Right atrium auricular region (tissue), 2 donors: ENCODE measurements at regions not wholly inside any gene's neighbourhood (a gene's known extent, or its start where the extent isn't known, plus 50 kb on each side); places are given as distances from the start of the nearest gene placed in this dataset.

Experiments used
- DNase-seq: peaks from one replicate; pipeline ENCODE4 v3.0.0-alpha.2; 2019; ENCODE audit warnings: low spot score
- H3K27ac ChIP-seq, 2 donors: fragments of 200-600 bp; sonication (generic); 1 replicate in 1 of 2; 2 replicates in 1 of 2; pipeline ENCODE4 v1.5.1; 2016 to 2019
- H3K27me3 ChIP-seq, 2 donors: fragments of 200-600 bp; sonication (generic); one replicate each; pipeline versions ENCODE4 v1.5.1 to v1.6.0; 2017 to 2019
- H3K36me3 ChIP-seq: fragments of 200-600 bp; sonication (generic); one replicate; pipeline ENCODE4 v1.5.1; 2016
- H3K4me1 ChIP-seq, 2 donors: fragments of 200-600 bp; sonication (generic); one replicate each; pipeline versions ENCODE4 v1.5.1 to v1.6.0; 2017 to 2019
- H3K4me3 ChIP-seq, 2 donors: fragments of 200-600 bp; sonication (generic); 1 replicate in 1 of 2; 2 replicates in 1 of 2; pipeline ENCODE4 v1.5.1; 2017 to 2019; ENCODE audit warnings: mild to moderate bottlenecking in 1 of 2, moderate library complexity in 1 of 2
- H3K9me3 ChIP-seq, 2 donors: fragments of 200-600 bp; sonication (generic); one replicate each; pipeline ENCODE4 v1.5.1; 2019
- TF ChIP-seq, protein P1 (sequence below), 2 donors: fragments of 200-600 bp; sonication (generic); IDR thresholded peaks; one replicate each; pipeline ENCODE4 v1.5.1; 2019; ENCODE audit warnings: antibody characterized with exemption in 2 of 2

DNA sequence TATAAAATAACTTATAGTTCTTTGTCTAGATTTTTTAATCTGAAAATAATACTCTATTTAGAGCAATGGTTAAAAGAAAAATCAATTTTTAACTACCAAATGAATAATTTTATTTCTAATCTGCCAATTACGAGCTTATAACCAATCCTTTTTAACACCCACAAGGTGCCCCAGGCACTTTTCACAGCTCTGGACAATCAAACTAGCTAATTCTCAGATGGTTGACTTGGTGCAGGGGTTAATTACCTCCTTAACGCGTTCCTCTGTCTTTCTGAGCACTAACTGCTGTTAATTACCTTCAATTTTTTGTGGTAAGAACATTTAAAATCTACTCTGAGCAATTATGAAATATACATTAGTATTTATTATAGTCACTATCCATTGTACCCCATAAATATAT is 109.6 kb upstream of the PJA2 start:
- H3K9me3 ChIP-seq, result no peaks in the 10 kb centered on the region
- DNase-seq, result no peak
- no peaks in the 10 kb centered on the region for H3K27me3 ChIP-seq
- no peak overlapping the region for H3K27ac ChIP-seq
- TF ChIP-seq, protein P1, sequence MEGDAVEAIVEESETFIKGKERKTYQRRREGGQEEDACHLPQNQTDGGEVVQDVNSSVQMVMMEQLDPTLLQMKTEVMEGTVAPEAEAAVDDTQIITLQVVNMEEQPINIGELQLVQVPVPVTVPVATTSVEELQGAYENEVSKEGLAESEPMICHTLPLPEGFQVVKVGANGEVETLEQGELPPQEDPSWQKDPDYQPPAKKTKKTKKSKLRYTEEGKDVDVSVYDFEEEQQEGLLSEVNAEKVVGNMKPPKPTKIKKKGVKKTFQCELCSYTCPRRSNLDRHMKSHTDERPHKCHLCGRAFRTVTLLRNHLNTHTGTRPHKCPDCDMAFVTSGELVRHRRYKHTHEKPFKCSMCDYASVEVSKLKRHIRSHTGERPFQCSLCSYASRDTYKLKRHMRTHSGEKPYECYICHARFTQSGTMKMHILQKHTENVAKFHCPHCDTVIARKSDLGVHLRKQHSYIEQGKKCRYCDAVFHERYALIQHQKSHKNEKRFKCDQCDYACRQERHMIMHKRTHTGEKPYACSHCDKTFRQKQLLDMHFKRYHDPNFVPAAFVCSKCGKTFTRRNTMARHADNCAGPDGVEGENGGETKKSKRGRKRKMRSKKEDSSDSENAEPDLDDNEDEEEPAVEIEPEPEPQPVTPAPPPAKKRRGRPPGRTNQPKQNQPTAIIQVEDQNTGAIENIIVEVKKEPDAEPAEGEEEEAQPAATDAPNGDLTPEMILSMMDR (IDR thresholded peaks at IDR 0.05), result no peak
- no peaks in the 10 kb centered on the region for H3K36me3 ChIP-seq
- H3K4me3 ChIP-seq, result no peak overlapping the region
- no peaks in the 10 kb centered on the region for H3K4me1 ChIP-seq

DNA sequence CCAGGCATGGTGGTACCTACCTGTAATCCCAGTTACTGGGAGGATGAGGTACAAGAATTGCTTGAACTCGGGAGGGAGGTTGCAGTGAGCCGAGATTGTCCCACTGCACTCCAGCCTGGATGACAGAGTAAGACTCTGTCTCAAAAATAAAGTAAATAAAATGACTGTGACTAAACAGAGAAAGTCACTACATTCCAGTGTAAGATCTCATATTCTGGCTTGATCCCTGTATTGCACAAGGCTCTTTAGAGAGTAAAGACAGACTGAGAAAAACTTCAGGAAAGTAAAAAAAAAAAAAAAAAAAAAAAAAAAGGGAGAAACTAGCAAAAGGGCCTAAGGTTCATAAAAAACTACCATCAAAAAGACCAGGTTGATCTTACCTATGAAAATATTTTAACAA is 106.6 kb upstream of the PJA2 start:
- DNase-seq, result no peak
- TF ChIP-seq, protein P1 (IDR thresholded peaks at IDR 0.05), result no peak
- H3K4me3 ChIP-seq, result no peak overlapping the region
- no peaks in the 10 kb centered on the region for H3K36me3 ChIP-seq
- H3K9me3 ChIP-seq, result no peaks in the 10 kb centered on the region
- no peaks in the 10 kb centered on the region for H3K4me1 ChIP-seq
- no peaks in the 10 kb centered on the region for H3K27me3 ChIP-seq
- H3K27ac ChIP-seq, result no peak overlapping the region

DNA sequence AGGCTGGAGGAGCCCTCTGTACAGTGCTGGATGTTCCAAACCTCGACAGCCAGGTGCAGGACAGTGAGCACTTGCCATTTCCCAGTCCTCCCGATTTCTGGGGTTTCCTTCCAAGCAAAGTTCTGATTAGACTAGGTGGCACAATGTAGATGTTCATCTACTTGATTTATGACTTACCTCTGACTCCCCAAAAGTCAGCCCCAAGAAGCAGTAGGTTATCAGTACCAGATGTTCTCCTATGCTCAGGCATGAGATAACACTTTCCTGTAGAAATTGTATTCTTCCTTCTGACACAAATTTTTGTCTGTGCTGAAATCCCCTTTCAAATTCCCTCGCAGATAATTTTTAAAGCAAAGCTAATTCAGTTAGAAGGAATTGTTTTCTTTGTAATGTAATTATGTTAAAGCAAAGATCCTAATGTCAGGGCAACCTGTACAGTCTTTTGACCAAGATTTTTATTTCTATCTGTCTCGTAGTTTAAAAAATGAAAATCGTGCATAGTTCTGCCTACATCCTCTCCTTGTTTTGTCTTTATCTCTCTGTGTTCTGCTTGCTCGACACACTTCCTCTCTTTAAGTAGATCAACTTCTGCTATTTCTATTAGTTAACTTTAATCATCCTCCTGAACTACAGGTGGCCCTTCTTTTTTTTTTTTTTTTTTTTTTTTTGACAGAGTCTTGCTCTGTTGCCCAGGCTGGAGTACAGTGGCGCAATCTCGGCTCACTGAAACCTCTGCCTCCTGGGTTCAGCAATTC is 102.4 kb upstream of the PJA2 start:
- Histone ChIP-seq H3K27me3 (no peaks in the 10 kb centered on the region), H3K36me3 (no peaks in the 10 kb centered on the region), H3K4me1 (no peaks in the 10 kb centered on the region), H3K4me3 (no peak overlapping the region), H3K27ac (no peak overlapping the region), H3K9me3 (no peaks in the 10 kb centered on the region)
- TF ChIP-seq, protein P1 (IDR thresholded peaks at IDR 0.05), result no peak
- no peak for DNase-seq

DNA sequence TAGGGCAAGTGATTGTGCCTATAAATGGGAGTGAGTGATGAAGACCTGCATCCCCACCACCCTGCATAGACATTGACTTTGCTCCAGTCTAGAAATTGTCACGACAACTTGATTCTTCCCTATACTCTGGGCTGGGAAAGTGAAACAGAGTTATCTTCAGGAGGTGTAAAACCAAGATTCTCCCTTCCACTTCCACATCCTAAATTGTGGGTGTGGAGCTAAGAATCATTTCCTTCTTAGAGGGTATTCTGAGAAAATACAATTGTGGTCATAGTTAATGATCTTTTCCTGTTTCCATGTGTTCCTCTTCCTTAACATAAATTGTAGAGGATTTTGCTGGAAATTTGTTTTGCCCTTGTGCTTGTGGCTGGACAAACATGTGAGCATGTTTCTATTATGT is 96.8 kb upstream of the PJA2 start:
- no peak for DNase-seq
- no peaks in the 10 kb centered on the region for H3K36me3 ChIP-seq
- no peak overlapping the region for H3K4me3 ChIP-seq
- H3K4me1 ChIP-seq, result no peaks in the 10 kb centered on the region
- no peak overlapping the region for H3K27ac ChIP-seq
- TF ChIP-seq, protein P1 (IDR thresholded peaks at IDR 0.05), result no peak
- H3K9me3 ChIP-seq, result no peaks in the 10 kb centered on the region
- no peaks in the 10 kb centered on the region for H3K27me3 ChIP-seq

DNA sequence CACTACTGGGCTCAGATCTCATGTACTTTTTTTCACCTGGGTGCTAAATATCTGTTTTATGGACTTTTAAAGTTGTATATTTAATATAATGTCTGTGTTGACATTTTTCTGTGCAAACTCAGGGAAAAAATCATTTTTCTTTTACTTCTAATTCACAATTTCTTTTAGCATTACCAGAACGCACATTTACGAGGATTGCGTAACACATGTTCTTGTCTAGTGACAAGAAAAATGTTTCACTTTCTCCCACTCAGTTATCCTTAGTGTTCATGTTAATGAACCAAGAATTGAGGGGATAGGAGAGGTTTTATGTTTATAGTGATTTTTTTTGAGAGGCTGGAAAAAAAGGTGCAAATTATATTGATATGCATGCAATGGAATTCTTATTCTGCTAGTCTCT is 86.3 kb upstream of the PJA2 start:
- Histone ChIP-seq H3K27ac (no peak overlapping the region), H3K9me3 (no peaks in the 10 kb centered on the region), H3K4me1 (no peaks in the 10 kb centered on the region), H3K4me3 (no peak overlapping the region), H3K27me3 (no peaks in the 10 kb centered on the region), H3K36me3 (no peaks in the 10 kb centered on the region)
- TF ChIP-seq, protein P1 (IDR thresholded peaks at IDR 0.05), result no peak
- no peak for DNase-seq
